ENCODE measurements at regions not wholly inside any gene's neighbourhood (a gene's known extent, or its start where the extent isn't known, plus 50 kb on each side); places are given as distances from the start of the nearest gene placed in this dataset.
"Not testable (repeated sequence)": the region's sequence is repeated elsewhere in the genome, so short reads cannot be mapped to it uniquely, and the experiment has no call there.

DNA sequence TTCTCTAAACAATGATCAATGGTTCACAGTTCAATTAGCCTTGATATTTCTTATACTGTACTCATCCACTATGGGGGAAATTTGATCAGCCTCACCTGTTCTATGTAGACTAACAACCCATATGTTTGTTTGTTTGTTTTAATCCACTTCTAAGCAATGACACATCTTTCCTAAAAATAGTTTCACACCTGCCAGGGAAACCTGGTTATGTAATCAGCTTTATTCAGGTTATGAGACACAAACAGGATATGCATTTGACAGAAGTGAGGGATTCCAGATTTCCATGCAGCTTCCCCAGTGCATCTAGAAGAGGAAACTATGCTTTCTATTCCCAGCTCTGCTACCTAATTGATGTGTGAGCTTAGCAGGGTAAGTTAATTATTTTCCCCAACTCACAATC, 80.7 kb downstream of the FOXD4L6 start:
- intact Hi-C loops (cut with DNase I); H3K9me3 ChIP-seq (ENCODE audit: control insufficient read depth in 2 of 3, insufficient read depth in 1 of 3, low read length in 3 of 3); H3K4me3 ChIP-seq (ENCODE audit: low read length in 3 of 3); DNase-seq; H3K9ac ChIP-seq (ENCODE audit: low read length in 3 of 3); H3K36me3 ChIP-seq (ENCODE audit: control insufficient read depth in 2 of 3, insufficient read depth in 3 of 3, low read length in 3 of 3); H3K27me3 ChIP-seq (ENCODE audit: control insufficient read depth, insufficient read depth, low read length); H3K27ac ChIP-seq (ENCODE audit: low read depth in 2 of 2, low read length in 2 of 2); H3K4me1 ChIP-seq (ENCODE audit: control insufficient read depth in 2 of 3, insufficient read depth in 2 of 3, low read depth in 1 of 3, low read length in 3 of 3); FAIRE-seq: not testable (repeated sequence)

DNA sequence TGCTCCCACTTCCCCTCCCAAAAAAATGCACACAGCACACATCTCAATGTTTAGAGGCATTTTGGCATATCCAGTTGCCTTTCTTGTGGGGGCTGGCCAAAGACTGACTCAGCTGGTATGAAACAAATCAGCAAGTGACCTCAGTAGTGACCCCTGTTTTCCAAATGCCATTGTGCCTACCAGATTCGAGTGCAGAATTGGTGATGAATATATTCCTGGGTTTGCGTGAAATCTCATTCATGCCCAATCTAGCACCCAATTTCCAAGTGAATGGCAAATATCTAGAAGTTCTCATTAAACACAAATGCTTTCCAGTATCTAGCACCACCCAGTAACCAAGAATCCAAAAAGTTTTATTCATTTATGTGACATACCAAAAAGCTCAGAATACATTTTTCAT, 83.6 kb downstream of the FOXD4L6 start:
- H3K4me3 ChIP-seq (ENCODE audit: low read length in 3 of 3); H3K9ac ChIP-seq (ENCODE audit: low read length in 3 of 3); FAIRE-seq; intact Hi-C loops (cut with DNase I); H3K9me3 ChIP-seq (ENCODE audit: control insufficient read depth in 2 of 3, insufficient read depth in 1 of 3, low read length in 3 of 3); DNase-seq; H3K4me1 ChIP-seq (ENCODE audit: control insufficient read depth in 2 of 3, insufficient read depth in 2 of 3, low read depth in 1 of 3, low read length in 3 of 3); H3K27ac ChIP-seq (ENCODE audit: low read depth in 2 of 2, low read length in 2 of 2); H3K36me3 ChIP-seq (ENCODE audit: control insufficient read depth in 2 of 3, insufficient read depth in 3 of 3, low read length in 3 of 3); H3K27me3 ChIP-seq (ENCODE audit: control insufficient read depth, insufficient read depth, low read length): not testable (repeated sequence)

DNA sequence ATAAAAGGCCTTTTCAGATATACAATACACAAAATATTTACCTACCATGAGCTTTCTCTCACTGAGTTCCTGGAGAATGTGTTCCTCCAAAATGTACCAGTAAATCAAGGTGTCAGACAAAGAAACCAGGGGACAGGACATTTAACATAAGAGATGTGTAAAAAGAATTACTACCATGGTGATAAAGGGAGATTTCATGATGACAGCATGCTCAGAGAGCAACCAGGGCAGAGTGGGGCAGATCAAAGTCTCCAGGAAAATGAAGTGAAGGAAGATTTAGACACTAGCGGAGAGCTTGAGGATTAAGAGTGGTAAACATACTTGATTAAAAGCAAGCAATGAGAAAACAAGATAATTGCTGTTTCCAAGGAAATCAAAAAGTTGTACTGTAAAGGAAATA, 85.0 kb downstream of the FOXD4L6 start:
- H3K4me3 ChIP-seq (ENCODE audit: low read length in 3 of 3); H3K4me1 ChIP-seq (ENCODE audit: control insufficient read depth in 2 of 3, insufficient read depth in 2 of 3, low read depth in 1 of 3, low read length in 3 of 3); DNase-seq; H3K36me3 ChIP-seq (ENCODE audit: control insufficient read depth in 2 of 3, insufficient read depth in 3 of 3, low read length in 3 of 3); H3K9me3 ChIP-seq (ENCODE audit: control insufficient read depth in 2 of 3, insufficient read depth in 1 of 3, low read length in 3 of 3); H3K9ac ChIP-seq (ENCODE audit: low read length in 3 of 3); intact Hi-C loops (cut with DNase I); H3K27ac ChIP-seq (ENCODE audit: low read depth in 2 of 2, low read length in 2 of 2); H3K27me3 ChIP-seq (ENCODE audit: control insufficient read depth, insufficient read depth, low read length); FAIRE-seq: not testable (repeated sequence)

DNA sequence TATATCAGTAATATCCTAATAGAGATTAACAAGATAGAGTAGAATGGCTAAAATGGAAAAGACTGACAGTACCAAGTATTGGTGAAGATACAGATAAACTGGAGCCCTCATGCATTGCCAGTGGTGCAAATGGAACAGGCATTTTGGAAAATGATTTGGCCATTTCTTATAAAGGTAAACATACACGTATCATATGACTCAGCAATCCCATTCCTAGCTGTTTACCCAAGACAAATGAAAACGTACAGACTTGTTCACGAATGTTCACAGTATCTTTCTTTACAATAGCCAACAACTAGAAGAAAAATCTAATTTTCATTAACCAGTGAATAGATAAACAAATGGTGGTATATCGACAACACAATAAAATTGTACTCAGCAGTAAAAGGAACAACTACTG, 86.4 kb downstream of the FOXD4L6 start:
- H3K27me3 ChIP-seq (ENCODE audit: control insufficient read depth, insufficient read depth, low read length); H3K9me3 ChIP-seq (ENCODE audit: control insufficient read depth in 2 of 3, insufficient read depth in 1 of 3, low read length in 3 of 3); H3K9ac ChIP-seq (ENCODE audit: low read length in 3 of 3); intact Hi-C loops (cut with DNase I); H3K4me1 ChIP-seq (ENCODE audit: control insufficient read depth in 2 of 3, insufficient read depth in 2 of 3, low read depth in 1 of 3, low read length in 3 of 3); DNase-seq; H3K36me3 ChIP-seq (ENCODE audit: control insufficient read depth in 2 of 3, insufficient read depth in 3 of 3, low read length in 3 of 3); H3K27ac ChIP-seq (ENCODE audit: low read depth in 2 of 2, low read length in 2 of 2); FAIRE-seq; H3K4me3 ChIP-seq (ENCODE audit: low read length in 3 of 3): not testable (repeated sequence)

DNA sequence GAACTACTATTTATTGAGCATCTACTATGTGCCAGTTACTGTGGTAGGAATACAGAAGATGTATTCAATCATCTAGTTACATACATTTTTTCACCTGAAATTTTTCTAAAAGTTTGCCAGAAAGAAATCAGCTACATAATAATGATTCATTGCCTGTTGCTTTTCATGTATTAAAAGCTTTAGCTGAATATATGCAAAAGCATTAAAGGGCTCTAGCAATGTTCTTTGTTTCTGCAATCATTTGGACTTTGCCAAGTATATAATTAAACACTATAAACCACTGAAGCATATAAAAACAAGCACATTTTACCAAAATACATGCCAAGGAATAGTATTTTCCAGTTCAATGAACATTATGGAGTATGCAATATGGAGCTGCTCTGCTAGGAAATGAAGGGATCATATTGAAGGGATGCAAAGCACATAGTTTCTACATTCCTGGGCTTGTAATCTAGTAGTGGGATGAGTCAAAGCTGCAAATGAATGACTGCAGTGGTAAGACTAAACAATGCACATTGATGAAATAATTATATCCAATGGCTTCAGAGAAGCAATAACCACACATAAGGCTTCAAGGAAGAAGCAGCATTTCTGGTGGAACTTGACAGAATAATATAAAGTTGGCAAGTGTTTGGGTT, 87.7 kb downstream of the FOXD4L6 start:
- H3K9me3 ChIP-seq (ENCODE audit: control insufficient read depth in 2 of 3, insufficient read depth in 1 of 3, low read length in 3 of 3); intact Hi-C loops (cut with DNase I); H3K4me3 ChIP-seq (ENCODE audit: low read length in 3 of 3); H3K27ac ChIP-seq (ENCODE audit: low read depth in 2 of 2, low read length in 2 of 2); H3K4me1 ChIP-seq (ENCODE audit: control insufficient read depth in 2 of 3, insufficient read depth in 2 of 3, low read depth in 1 of 3, low read length in 3 of 3); FAIRE-seq; H3K9ac ChIP-seq (ENCODE audit: low read length in 3 of 3); H3K27me3 ChIP-seq (ENCODE audit: control insufficient read depth, insufficient read depth, low read length); H3K36me3 ChIP-seq (ENCODE audit: control insufficient read depth in 2 of 3, insufficient read depth in 3 of 3, low read length in 3 of 3): not testable (repeated sequence)
- peak in 2 of 5 donors; percentile 28 to 30 for DNase-seq

DNA sequence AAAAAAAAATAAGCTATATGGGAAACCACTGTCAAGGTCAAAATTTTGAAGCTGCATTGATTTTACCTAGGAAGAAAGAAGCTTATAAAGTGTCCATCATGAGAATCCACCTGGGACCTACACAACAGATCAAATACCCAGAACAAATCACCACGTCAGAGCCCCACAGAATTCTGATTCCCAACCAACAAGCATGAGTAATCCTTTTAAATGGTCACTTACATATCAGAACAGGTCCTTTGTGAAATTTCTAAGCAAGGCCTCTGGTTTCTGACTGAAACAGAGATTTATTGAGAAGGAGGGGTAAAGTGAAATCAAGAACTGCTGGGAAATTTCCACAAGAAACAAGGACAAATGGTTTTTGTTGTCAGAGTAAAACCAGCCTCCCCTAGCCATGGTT, 93.2 kb downstream of the FOXD4L6 start:
- FAIRE-seq; DNase-seq; H3K4me1 ChIP-seq (ENCODE audit: control insufficient read depth in 2 of 3, insufficient read depth in 2 of 3, low read depth in 1 of 3, low read length in 3 of 3); H3K27me3 ChIP-seq (ENCODE audit: control insufficient read depth, insufficient read depth, low read length); intact Hi-C loops (cut with DNase I); H3K36me3 ChIP-seq (ENCODE audit: control insufficient read depth in 2 of 3, insufficient read depth in 3 of 3, low read length in 3 of 3); H3K9me3 ChIP-seq (ENCODE audit: control insufficient read depth in 2 of 3, insufficient read depth in 1 of 3, low read length in 3 of 3); H3K9ac ChIP-seq (ENCODE audit: low read length in 3 of 3); H3K4me3 ChIP-seq (ENCODE audit: low read length in 3 of 3); H3K27ac ChIP-seq (ENCODE audit: low read depth in 2 of 2, low read length in 2 of 2): not testable (repeated sequence)

DNA sequence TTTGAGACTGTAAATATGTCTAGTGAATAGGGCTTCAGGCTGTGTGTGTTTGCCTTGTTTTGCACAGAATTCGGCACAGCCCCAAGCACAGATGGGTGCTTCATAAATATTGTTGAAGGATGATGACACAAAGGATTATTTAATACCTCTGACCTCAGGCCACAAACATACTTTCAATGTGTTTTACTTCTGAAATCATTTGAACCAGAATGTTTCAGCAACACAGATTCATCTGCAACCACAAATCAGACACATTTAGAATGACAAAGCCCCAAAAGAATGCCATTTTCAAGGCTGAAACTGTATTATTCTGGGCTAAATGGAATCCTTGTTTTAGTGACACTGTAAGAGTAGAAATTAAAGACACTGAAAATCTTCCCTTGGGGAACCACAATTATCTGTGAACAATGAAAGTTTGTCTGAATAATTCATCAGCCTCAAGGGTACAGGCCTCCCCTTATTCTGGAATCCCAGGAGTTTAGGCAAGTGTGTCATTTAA, 93.7 kb downstream of the FOXD4L6 start:
- FAIRE-seq; DNase-seq; H3K27me3 ChIP-seq (ENCODE audit: control insufficient read depth, insufficient read depth, low read length); intact Hi-C loops (cut with DNase I); H3K27ac ChIP-seq (ENCODE audit: low read depth in 2 of 2, low read length in 2 of 2); H3K36me3 ChIP-seq (ENCODE audit: control insufficient read depth in 2 of 3, insufficient read depth in 3 of 3, low read length in 3 of 3); H3K4me3 ChIP-seq (ENCODE audit: low read length in 3 of 3); H3K9me3 ChIP-seq (ENCODE audit: control insufficient read depth in 2 of 3, insufficient read depth in 1 of 3, low read length in 3 of 3); H3K4me1 ChIP-seq (ENCODE audit: control insufficient read depth in 2 of 3, insufficient read depth in 2 of 3, low read depth in 1 of 3, low read length in 3 of 3); H3K9ac ChIP-seq (ENCODE audit: low read length in 3 of 3): not testable (repeated sequence)

DNA sequence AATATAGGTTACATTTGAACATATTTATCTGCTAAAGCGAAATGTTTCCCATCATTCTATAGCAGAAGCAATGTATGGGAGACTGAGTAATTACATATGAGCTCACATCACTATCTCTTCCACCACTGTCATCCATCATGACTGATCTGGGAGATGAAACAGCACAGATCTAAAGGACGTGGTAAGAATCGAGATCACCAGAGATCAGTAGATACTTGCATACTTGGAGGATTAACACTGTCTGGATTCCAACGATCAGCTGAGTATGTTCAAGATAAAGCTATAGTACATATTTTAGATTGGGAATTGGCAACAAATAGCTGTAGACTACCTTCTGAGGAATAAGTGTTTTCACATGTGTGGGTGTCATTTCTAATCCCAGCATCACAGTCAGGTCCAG, 94.6 kb downstream of the FOXD4L6 start:
- H3K27me3 ChIP-seq (ENCODE audit: control insufficient read depth, insufficient read depth, low read length); FAIRE-seq; H3K4me1 ChIP-seq (ENCODE audit: control insufficient read depth in 2 of 3, insufficient read depth in 2 of 3, low read depth in 1 of 3, low read length in 3 of 3); H3K36me3 ChIP-seq (ENCODE audit: control insufficient read depth in 2 of 3, insufficient read depth in 3 of 3, low read length in 3 of 3); H3K4me3 ChIP-seq (ENCODE audit: low read length in 3 of 3); intact Hi-C loops (cut with DNase I); H3K27ac ChIP-seq (ENCODE audit: low read depth in 2 of 2, low read length in 2 of 2); DNase-seq; H3K9ac ChIP-seq (ENCODE audit: low read length in 3 of 3); H3K9me3 ChIP-seq (ENCODE audit: control insufficient read depth in 2 of 3, insufficient read depth in 1 of 3, low read length in 3 of 3): not testable (repeated sequence)

Data from kidney (tissue), 10 donors.